Mesenchymal stem cell (in vitro differentiated cells and primary cell): ENCODE measurements at regions not wholly inside any gene's neighbourhood (a gene's known extent, or its start where the extent isn't known, plus 50 kb on each side); places are given as distances from the start of the nearest gene placed in this dataset.

Experiments
- DNase-seq: peaks from one replicate; pipeline ENCODE4 v3.0.0-alpha.2; 2013
- H2AFZ ChIP-seq: one replicate; pipeline ENCODE4 v1.6.1; 2013; ENCODE audit warnings: low read depth, mild to moderate bottlenecking, control low read depth, inconsistent platforms, low read length, moderate library complexity
- H2AK5ac ChIP-seq: 2 replicates; pipeline ENCODE4 v1.6.1; 2013; ENCODE audit warnings: low read length, moderate library complexity, mild to moderate bottlenecking, inconsistent platforms; ENCODE audit not compliant: severe bottlenecking
- H2BK120ac ChIP-seq: one replicate; pipeline ENCODE4 v1.6.1; 2013; ENCODE audit warnings: low read depth, mild to moderate bottlenecking, inconsistent platforms, low read length, moderate library complexity
- H2BK12ac ChIP-seq, 2 experiments: one replicate each; pipeline ENCODE4 v1.6.1; 2013; ENCODE audit warnings: inconsistent platforms in 2 of 2, low read length in 2 of 2, mild to moderate bottlenecking in 2 of 2, moderate library complexity in 2 of 2, control low read depth in 1 of 2
- H2BK15ac ChIP-seq: one replicate; pipeline ENCODE4 v1.6.1; 2013; ENCODE audit warnings: mild to moderate bottlenecking, low read depth, inconsistent platforms; ENCODE audit not compliant: poor library complexity, severe bottlenecking
- H2BK5ac ChIP-seq: 2 replicates; pipeline ENCODE4 v1.6.1; 2013; ENCODE audit warnings: low read depth, mild to moderate bottlenecking, low read length, control low read depth, inconsistent platforms; ENCODE audit not compliant: poor library complexity, severe bottlenecking
- H3K14ac ChIP-seq, 2 experiments: one replicate each; pipeline ENCODE4 v1.6.1; 2013; ENCODE audit warnings: inconsistent platforms in 2 of 2, low read length in 2 of 2, control low read depth in 1 of 2, mild to moderate bottlenecking in 1 of 2, moderate library complexity in 1 of 2
- H3K18ac ChIP-seq, 2 experiments: one replicate each; pipeline ENCODE4 v1.6.1; 2013; ENCODE audit warnings: inconsistent platforms in 2 of 2, low read length in 2 of 2, control low read depth in 1 of 2, low read depth in 1 of 2, mild to moderate bottlenecking in 1 of 2
- H3K23ac ChIP-seq, 2 experiments: one replicate each; pipeline ENCODE4 v1.6.1; 2013; ENCODE audit warnings: inconsistent platforms in 2 of 2, low read length in 2 of 2, mild to moderate bottlenecking in 2 of 2, moderate library complexity in 2 of 2, control low read depth in 1 of 2
- H3K27ac ChIP-seq: 2 replicates; pipeline ENCODE4 v1.5.1; 2013; ENCODE audit warnings: mild to moderate bottlenecking, moderate library complexity, low read length, control low read depth, inconsistent platforms; ENCODE audit not compliant: poor library complexity, severe bottlenecking
- H3K27me3 ChIP-seq, 2 experiments: 2 replicates each; pipeline versions ENCODE4 v1.6.1 to v1.7.0; 2013; ENCODE audit warnings: low read length in 2 of 2, mild to moderate bottlenecking in 2 of 2, moderate library complexity in 2 of 2, control low read depth in 1 of 2, inconsistent platforms in 1 of 2; ENCODE audit not compliant: control insufficient read depth in 1 of 2, insufficient read depth in 1 of 2
- H3K36me3 ChIP-seq, 2 experiments: 2 replicates each; pipeline versions ENCODE4 v1.6.1 to v1.7.0; 2013; ENCODE audit warnings: low read length in 2 of 2, control low read depth in 1 of 2, inconsistent platforms in 1 of 2, low read depth in 1 of 2, mild to moderate bottlenecking in 1 of 2; ENCODE audit not compliant: insufficient read depth in 2 of 2, control insufficient read depth in 1 of 2
- H3K4ac ChIP-seq, 2 experiments: one replicate each; pipeline ENCODE4 v1.6.1; 2013; ENCODE audit warnings: inconsistent platforms in 2 of 2, low read length in 2 of 2, mild to moderate bottlenecking in 2 of 2, moderate library complexity in 2 of 2, control low read depth in 1 of 2, low read depth in 1 of 2
- H3K4me1 ChIP-seq: 2 replicates; pipeline ENCODE4 v1.6.1; 2013; ENCODE audit warnings: low read depth, low read length, control low read depth; ENCODE audit not compliant: control insufficient read depth, insufficient read depth
- H3K4me2 ChIP-seq: 2 replicates; pipeline ENCODE4 v1.6.1; 2013; ENCODE audit warnings: low read length, mild to moderate bottlenecking, inconsistent platforms; ENCODE audit not compliant: poor library complexity, severe bottlenecking
- H3K4me3 ChIP-seq, 2 experiments: 2 replicates each; pipeline versions ENCODE4 v1.5.1 to v1.7.0; 2013; ENCODE audit warnings: low read length in 2 of 2, mild to moderate bottlenecking in 2 of 2, control low read depth in 1 of 2, low read depth in 1 of 2; ENCODE audit not compliant: insufficient read depth in 1 of 2
- H3K79me1 ChIP-seq: replicated peaks from 2 replicates; pipeline ENCODE4 v1.6.1; 2013; ENCODE audit warnings: mild to moderate bottlenecking, control low read depth, low read length, inconsistent platforms; ENCODE audit not compliant: poor library complexity, severe bottlenecking
- H3K9ac ChIP-seq: 2 replicates; pipeline ENCODE4 v1.7.0; 2013; ENCODE audit warnings: mild to moderate bottlenecking, low read length, moderate library complexity
- H3K9me3 ChIP-seq: 2 replicates; pipeline ENCODE4 v1.7.0; 2013; ENCODE audit warnings: mild to moderate bottlenecking, low read length; ENCODE audit not compliant: control insufficient read depth
- H4K8ac ChIP-seq: one replicate; pipeline ENCODE4 v1.6.1; 2013; ENCODE audit warnings: inconsistent platforms, mild to moderate bottlenecking, low read length, moderate library complexity
- H4K91ac ChIP-seq: one replicate; pipeline ENCODE4 v1.6.1; 2013; ENCODE audit warnings: mild to moderate bottlenecking, low read length, inconsistent platforms
- WGBS: methylation state at CpG from one replicate; pipeline ENCODE4 v1.1.7; 2013; ENCODE audit warnings: mixed read lengths; 5-methylcytosine and 5-hydroxymethylcytosine counted together

GRCh38 chr16:66128371-66128770 lies 238.1 kb upstream of the CDH5 start:
- Histone ChIP-seq H3K4ac (peak overlapping the region in 1 of 2 experiments; percentile 29), H3K14ac (no peak overlapping the region), H3K4me1 (peaks cover 19% of the 10 kb centered on the region), H2AK5ac (no peak overlapping the region), H3K4me2 (no peak overlapping the region), H3K9ac (peak overlapping the region; percentile 54), H3K27ac (no peak overlapping the region), H3K27me3 (no peaks in the 10 kb centered on the region), H3K9me3 (no peaks in the 10 kb centered on the region), H2BK15ac (no peak overlapping the region), H3K79me1 (no peaks in the 10 kb centered on the region), H3K4me3 (peak overlapping the region in 1 of 2 experiments; percentile 50), H2BK12ac (peak overlapping the region; percentile 23 to 95), H3K36me3 (no peaks in the 10 kb centered on the region), H2BK120ac (no peak overlapping the region), H4K91ac (peak overlapping the region; percentile 69), H3K18ac (peak overlapping the region; percentile 48 to 76), H2BK5ac (no peak overlapping the region), H2AFZ (no peak overlapping the region), H4K8ac (peak overlapping the region; percentile 45), H3K23ac (no peak overlapping the region)
- no peak for DNase-seq
- 93% methylated on average over 7 of the region's 7 CpGs for WGBS

- no peaks in the 10 kb centered on the region for H3K36me3 ChIP-seq
- no peak overlapping the region for H3K27ac ChIP-seq
- H3K23ac ChIP-seq = no peak overlapping the region
- H2BK15ac ChIP-seq = peak overlapping the region; percentile 75
- H3K4me3 ChIP-seq = peak overlapping the region in 1 of 2 experiments; percentile 50
- no peaks in the 10 kb centered on the region for H3K79me1 ChIP-seq
- no peak overlapping the region for H2BK120ac ChIP-seq
- H3K4me2 ChIP-seq = no peak overlapping the region
- H2BK5ac ChIP-seq = no peak overlapping the region
- peaks cover 19% of the 10 kb centered on the region for H3K4me1 ChIP-seq
- peak overlapping the region; percentile 67 for H4K8ac ChIP-seq
- H3K9me3 ChIP-seq = no peaks in the 10 kb centered on the region
- H3K27me3 ChIP-seq = no peaks in the 10 kb centered on the region
- H3K9ac ChIP-seq = peak overlapping the region; percentile 54
- H4K91ac ChIP-seq = peak overlapping the region; percentile 69
- peak overlapping the region in 1 of 2 experiments; percentile 29 for H3K4ac ChIP-seq
- DNase-seq = no peak
- WGBS = 61% methylated on average over 25 of the region's 26 CpGs
- H3K18ac ChIP-seq = peak overlapping the region; percentile 25 to 85
- H2AFZ ChIP-seq = no peak overlapping the region
- H2BK12ac ChIP-seq = peak overlapping the region; percentile 86 to 91
- H2AK5ac ChIP-seq = peak overlapping the region; percentile 43
- H3K14ac ChIP-seq = no peak overlapping the region
These were observed 238.8 kb upstream of the CDH5 start for GRCh38 chr16:66127459-66128370.

GRCh38 chr16:66121466-66121865 lies 245.0 kb upstream of the CDH5 start:
- Histone ChIP-seq H4K91ac (no peak overlapping the region), H3K36me3 (no peaks in the 10 kb centered on the region), H3K23ac (no peak overlapping the region), H4K8ac (no peak overlapping the region), H3K4ac (peak overlapping the region in 1 of 2 experiments; percentile 33), H2AFZ (peak overlapping the region; percentile 53), H3K4me2 (no peak overlapping the region), H3K14ac (no peak overlapping the region), H3K27ac (peak overlapping the region; percentile 69), H2BK15ac (no peak overlapping the region), H2BK120ac (no peak overlapping the region), H3K4me3 (no peak overlapping the region), H3K27me3 (no peaks in the 10 kb centered on the region), H2BK5ac (no peak overlapping the region), H3K79me1 (no peaks in the 10 kb centered on the region), H3K9ac (no peak overlapping the region), H3K9me3 (no peaks in the 10 kb centered on the region), H2BK12ac (peak overlapping the region in 1 of 2 experiments; percentile 12), H2AK5ac (peak overlapping the region; percentile 23), H3K18ac (no peak overlapping the region), H3K4me1 (peaks cover 8% of the 10 kb centered on the region)
- peak; percentile 29 for DNase-seq
- WGBS = 88% methylated on average over 7 of the region's 7 CpGs

GRCh38 chr16:66120656-66121055 lies 245.8 kb upstream of the CDH5 start:
- Histone ChIP-seq H2BK15ac (no peak overlapping the region), H2BK5ac (no peak overlapping the region), H3K4me2 (no peak overlapping the region), H4K91ac (no peak overlapping the region), H3K4me1 (peaks cover 8% of the 10 kb centered on the region), H2BK120ac (no peak overlapping the region), H3K27ac (peak overlapping the region; percentile 81), H3K9ac (no peak overlapping the region), H3K27me3 (no peaks in the 10 kb centered on the region), H3K4ac (no peak overlapping the region), H3K23ac (no peak overlapping the region), H3K18ac (no peak overlapping the region), H3K9me3 (no peaks in the 10 kb centered on the region), H3K14ac (no peak overlapping the region), H4K8ac (no peak overlapping the region), H2AK5ac (no peak overlapping the region), H2AFZ (no peak overlapping the region), H3K4me3 (no peak overlapping the region), H2BK12ac (no peak overlapping the region), H3K36me3 (no peaks in the 10 kb centered on the region), H3K79me1 (no peaks in the 10 kb centered on the region)
- DNase-seq = peak; percentile 49
- WGBS = 64% methylated on average over 2 of the region's 3 CpGs
